ENCODE measurements at regions not wholly inside any gene's neighbourhood (a gene's known extent, or its start where the extent isn't known, plus 50 kb on each side); places are given as distances from the start of the nearest gene placed in this dataset.

DNA sequence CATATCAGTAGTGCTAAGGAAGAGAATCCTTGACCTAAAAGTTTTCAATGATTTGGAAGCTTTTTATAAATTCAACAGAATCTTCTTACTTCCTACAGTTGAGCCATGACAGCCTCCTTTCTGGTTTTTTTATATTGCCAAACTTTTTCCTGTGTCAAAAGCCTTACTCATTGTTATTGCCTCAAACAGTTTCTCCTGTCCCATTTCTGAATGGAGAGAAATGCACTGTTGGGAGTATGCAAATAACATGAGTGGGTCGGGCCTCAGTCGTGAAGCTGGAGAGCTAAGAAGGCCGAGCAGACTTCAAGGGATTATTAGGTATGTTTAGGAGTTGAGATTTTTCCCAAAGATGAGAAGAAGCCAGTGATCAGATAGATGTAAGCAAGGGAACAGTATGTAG lies 766.4 kb upstream of the KLHL1 start:
- H3K27ac ChIP-seq: no peak overlapping the region
- no peaks in the 10 kb centered on the region for H3K36me3 ChIP-seq (ENCODE audit: insufficient read depth)
- H3K4me2 ChIP-seq: no peak overlapping the region
- H3K79me2 ChIP-seq (ENCODE audit: insufficient read depth, low read depth): no peaks in the 10 kb centered on the region
- H2AFZ ChIP-seq (ENCODE audit: low read depth): no peak overlapping the region
- TF ChIP-seq, protein P1, sequence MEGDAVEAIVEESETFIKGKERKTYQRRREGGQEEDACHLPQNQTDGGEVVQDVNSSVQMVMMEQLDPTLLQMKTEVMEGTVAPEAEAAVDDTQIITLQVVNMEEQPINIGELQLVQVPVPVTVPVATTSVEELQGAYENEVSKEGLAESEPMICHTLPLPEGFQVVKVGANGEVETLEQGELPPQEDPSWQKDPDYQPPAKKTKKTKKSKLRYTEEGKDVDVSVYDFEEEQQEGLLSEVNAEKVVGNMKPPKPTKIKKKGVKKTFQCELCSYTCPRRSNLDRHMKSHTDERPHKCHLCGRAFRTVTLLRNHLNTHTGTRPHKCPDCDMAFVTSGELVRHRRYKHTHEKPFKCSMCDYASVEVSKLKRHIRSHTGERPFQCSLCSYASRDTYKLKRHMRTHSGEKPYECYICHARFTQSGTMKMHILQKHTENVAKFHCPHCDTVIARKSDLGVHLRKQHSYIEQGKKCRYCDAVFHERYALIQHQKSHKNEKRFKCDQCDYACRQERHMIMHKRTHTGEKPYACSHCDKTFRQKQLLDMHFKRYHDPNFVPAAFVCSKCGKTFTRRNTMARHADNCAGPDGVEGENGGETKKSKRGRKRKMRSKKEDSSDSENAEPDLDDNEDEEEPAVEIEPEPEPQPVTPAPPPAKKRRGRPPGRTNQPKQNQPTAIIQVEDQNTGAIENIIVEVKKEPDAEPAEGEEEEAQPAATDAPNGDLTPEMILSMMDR (conservative IDR thresholded peaks at IDR 0.05; ENCODE audit: low read depth, low read length): no peak
- H3K9ac ChIP-seq: no peak overlapping the region
- H3K4me3 ChIP-seq (IDR thresholded peaks at IDR 0.05; ENCODE audit: insufficient read depth, low read depth, low read length): no peak overlapping the region
- no peaks in the 10 kb centered on the region for H3K4me1 ChIP-seq (ENCODE audit: low read depth, poor library complexity, severe bottlenecking)
- H4K20me1 ChIP-seq (ENCODE audit: insufficient read depth): no peaks in the 10 kb centered on the region
- no peaks in the 10 kb centered on the region for H3K27me3 ChIP-seq (ENCODE audit: insufficient read depth, low read depth)

DNA sequence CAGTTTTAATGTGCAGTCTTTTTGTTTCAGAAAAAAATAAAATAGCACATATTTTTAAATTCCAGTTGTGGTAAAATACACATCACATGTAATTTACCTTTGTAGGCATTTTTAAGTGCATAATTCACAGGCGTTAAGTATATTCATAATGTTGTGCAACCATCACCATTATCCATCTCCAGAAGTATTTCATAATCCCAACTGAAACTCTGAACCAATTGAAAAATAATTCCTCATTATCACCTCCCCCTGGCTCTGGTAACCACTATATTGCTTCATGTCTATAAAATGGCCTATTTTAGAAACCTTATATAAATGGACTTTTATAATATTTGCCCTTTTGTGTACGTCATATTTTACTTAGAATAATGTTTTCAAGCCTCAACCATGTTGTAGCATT lies 756.5 kb upstream of the KLHL1 start:
- Histone ChIP-seq H3K4me3 (IDR thresholded peaks at IDR 0.05; ENCODE audit: insufficient read depth, low read depth, low read length) (no peak overlapping the region), H3K9ac (no peak overlapping the region), H3K27me3 (ENCODE audit: insufficient read depth, low read depth) (no peaks in the 10 kb centered on the region), H2AFZ (ENCODE audit: low read depth) (no peak overlapping the region), H3K4me1 (ENCODE audit: low read depth, poor library complexity, severe bottlenecking) (peaks cover 8% of the 10 kb centered on the region), H3K27ac (no peak overlapping the region), H3K4me2 (no peak overlapping the region), H3K79me2 (ENCODE audit: insufficient read depth, low read depth) (no peaks in the 10 kb centered on the region), H3K36me3 (ENCODE audit: insufficient read depth) (no peaks in the 10 kb centered on the region), H4K20me1 (ENCODE audit: insufficient read depth) (no peaks in the 10 kb centered on the region)
- TF ChIP-seq, protein P1 (conservative IDR thresholded peaks at IDR 0.05; ENCODE audit: low read depth, low read length): no peak

DNA sequence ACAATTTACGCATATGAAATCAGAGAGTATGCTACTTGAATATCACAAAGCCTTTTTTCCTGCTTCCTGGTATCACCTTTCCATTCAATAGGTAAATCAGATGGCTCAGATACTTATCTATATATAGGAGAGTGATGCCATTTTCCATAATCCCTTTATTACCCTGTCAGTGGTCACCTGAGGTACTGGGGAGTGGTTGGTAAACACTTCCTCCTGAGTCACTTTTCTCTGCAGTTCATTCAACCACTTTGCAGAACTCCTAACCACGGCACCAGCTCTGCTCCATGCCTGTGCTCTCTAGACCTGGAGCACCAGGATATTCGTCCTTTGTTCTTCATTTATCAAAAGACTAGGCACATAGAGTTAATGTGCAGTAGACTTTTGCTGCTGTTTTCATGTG lies 748.5 kb upstream of the KLHL1 start:
- no peaks in the 10 kb centered on the region for H3K27me3 ChIP-seq (ENCODE audit: insufficient read depth, low read depth)
- no peak overlapping the region for H3K9ac ChIP-seq
- no peaks in the 10 kb centered on the region for H3K36me3 ChIP-seq (ENCODE audit: insufficient read depth)
- H2AFZ ChIP-seq (ENCODE audit: low read depth): no peak overlapping the region
- no peaks in the 10 kb centered on the region for H3K4me1 ChIP-seq (ENCODE audit: low read depth, poor library complexity, severe bottlenecking)
- H3K27ac ChIP-seq: no peak overlapping the region
- H3K4me3 ChIP-seq (IDR thresholded peaks at IDR 0.05; ENCODE audit: insufficient read depth, low read depth, low read length): no peak overlapping the region
- TF ChIP-seq, protein P1 (conservative IDR thresholded peaks at IDR 0.05; ENCODE audit: low read depth, low read length): no peak
- H3K4me2 ChIP-seq: no peak overlapping the region
- H3K79me2 ChIP-seq (ENCODE audit: insufficient read depth, low read depth): no peaks in the 10 kb centered on the region
- H4K20me1 ChIP-seq (ENCODE audit: insufficient read depth): no peaks in the 10 kb centered on the region

DNA sequence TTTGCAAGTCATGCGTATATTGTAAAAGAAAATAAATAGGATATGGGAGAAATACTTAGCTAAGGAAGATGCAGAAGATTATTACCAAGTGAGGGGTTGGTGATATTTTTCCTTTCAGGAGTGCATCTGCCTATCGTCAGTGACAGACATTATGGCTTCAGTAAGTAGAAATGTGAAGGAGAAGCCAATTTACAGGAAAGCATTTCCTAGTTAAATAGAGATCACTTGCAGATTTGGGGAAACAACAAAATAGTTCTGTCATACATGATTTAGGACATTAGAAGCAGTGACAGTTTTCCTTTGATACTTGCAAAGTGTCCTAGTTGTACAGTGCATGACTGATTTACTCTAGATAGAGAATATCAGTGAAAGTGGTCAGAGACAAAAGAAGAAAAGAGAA lies 747.8 kb upstream of the KLHL1 start:
- Histone ChIP-seq H2AFZ (ENCODE audit: low read depth) (no peak overlapping the region), H3K4me2 (no peak overlapping the region), H3K79me2 (ENCODE audit: insufficient read depth, low read depth) (no peaks in the 10 kb centered on the region), H3K27ac (no peak overlapping the region), H3K36me3 (ENCODE audit: insufficient read depth) (no peaks in the 10 kb centered on the region), H3K4me1 (ENCODE audit: low read depth, poor library complexity, severe bottlenecking) (no peaks in the 10 kb centered on the region), H4K20me1 (ENCODE audit: insufficient read depth) (no peaks in the 10 kb centered on the region), H3K4me3 (IDR thresholded peaks at IDR 0.05; ENCODE audit: insufficient read depth, low read depth, low read length) (no peak overlapping the region), H3K9ac (no peak overlapping the region), H3K27me3 (ENCODE audit: insufficient read depth, low read depth) (no peaks in the 10 kb centered on the region)
- TF ChIP-seq, protein P1 (conservative IDR thresholded peaks at IDR 0.05; ENCODE audit: low read depth, low read length): no peak

DNA sequence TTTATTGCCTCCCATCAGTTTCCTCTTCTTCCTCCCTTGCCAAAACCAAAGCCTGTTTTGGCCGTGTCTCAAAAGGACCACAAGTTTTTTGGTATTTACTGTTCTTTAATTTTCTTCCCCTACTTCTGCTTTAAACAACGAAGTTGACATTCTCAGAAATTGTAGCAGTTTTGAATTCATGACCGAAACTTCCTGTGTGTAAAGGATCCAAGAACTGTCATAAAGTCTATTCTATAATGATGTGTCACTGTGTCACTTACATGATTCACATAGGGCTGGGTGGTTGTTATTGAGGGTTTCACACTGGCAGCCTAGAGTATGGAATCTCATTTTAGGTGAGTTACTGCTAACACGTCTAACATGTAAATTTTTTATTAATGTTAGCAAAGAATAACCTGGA lies 741.0 kb upstream of the KLHL1 start:
- Histone ChIP-seq H2AFZ (ENCODE audit: low read depth) (no peak overlapping the region), H3K36me3 (ENCODE audit: insufficient read depth) (no peaks in the 10 kb centered on the region), H3K4me2 (no peak overlapping the region), H3K27me3 (ENCODE audit: insufficient read depth, low read depth) (no peaks in the 10 kb centered on the region), H3K4me3 (IDR thresholded peaks at IDR 0.05; ENCODE audit: insufficient read depth, low read depth, low read length) (no peak overlapping the region), H3K27ac (no peak overlapping the region), H3K79me2 (ENCODE audit: insufficient read depth, low read depth) (no peaks in the 10 kb centered on the region), H3K9ac (no peak overlapping the region), H3K4me1 (ENCODE audit: low read depth, poor library complexity, severe bottlenecking) (no peaks in the 10 kb centered on the region), H4K20me1 (ENCODE audit: insufficient read depth) (no peaks in the 10 kb centered on the region)
- TF ChIP-seq, protein P1 (conservative IDR thresholded peaks at IDR 0.05; ENCODE audit: low read depth, low read length): no peak
